ENCODE measurements at regions not wholly inside any gene's neighbourhood (a gene's known extent, or its start where the extent isn't known, plus 50 kb on each side); places are given as distances from the start of the nearest gene placed in this dataset.

DNA sequence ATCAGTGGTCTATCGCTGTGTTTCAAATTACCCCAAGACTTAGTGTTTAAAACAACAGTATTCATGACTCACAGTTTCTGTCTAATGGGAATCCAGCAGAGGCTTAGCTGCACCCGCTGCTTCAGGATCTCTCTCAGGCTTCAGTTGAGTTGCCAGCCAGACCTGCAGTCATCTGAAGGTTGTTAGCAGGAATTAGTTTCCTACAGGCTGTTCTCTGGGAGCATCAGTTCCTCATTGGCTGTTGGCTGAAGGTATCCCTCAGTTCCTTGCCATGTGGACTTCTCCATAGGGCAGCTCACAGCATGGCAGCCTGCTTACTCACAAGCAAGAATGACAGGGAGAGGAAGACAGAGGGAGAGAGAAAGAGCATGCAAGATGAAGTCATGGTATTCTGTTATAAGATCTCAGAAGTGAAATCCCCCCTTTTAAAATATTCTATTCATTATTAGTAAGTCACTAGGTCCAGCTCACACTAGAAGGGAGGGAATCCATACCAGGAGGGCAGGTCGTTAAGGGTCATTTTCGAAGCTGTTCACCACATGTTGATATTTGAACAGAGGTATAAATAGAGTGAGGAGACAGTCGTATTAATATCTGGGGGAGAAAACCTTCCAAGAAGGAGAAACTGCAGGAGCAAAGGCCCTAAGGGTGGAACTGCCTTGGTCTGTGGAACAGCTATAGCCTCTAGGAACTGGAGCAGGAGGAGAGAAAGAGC, 473.9 kb upstream of the PPP2R3A start:
- intact Hi-C loops (cut with DNase I; ENCODE audit: low total_unique reads): no loop called here
- H3K4me3 ChIP-seq: no peak overlapping the region
- 80 to 94% (median 83%) methylated on average over 5 of the region's 5 CpGs for whole genome bisulfite sequencing, 5 donors
- TF ChIP-seq, protein P1, sequence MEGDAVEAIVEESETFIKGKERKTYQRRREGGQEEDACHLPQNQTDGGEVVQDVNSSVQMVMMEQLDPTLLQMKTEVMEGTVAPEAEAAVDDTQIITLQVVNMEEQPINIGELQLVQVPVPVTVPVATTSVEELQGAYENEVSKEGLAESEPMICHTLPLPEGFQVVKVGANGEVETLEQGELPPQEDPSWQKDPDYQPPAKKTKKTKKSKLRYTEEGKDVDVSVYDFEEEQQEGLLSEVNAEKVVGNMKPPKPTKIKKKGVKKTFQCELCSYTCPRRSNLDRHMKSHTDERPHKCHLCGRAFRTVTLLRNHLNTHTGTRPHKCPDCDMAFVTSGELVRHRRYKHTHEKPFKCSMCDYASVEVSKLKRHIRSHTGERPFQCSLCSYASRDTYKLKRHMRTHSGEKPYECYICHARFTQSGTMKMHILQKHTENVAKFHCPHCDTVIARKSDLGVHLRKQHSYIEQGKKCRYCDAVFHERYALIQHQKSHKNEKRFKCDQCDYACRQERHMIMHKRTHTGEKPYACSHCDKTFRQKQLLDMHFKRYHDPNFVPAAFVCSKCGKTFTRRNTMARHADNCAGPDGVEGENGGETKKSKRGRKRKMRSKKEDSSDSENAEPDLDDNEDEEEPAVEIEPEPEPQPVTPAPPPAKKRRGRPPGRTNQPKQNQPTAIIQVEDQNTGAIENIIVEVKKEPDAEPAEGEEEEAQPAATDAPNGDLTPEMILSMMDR (IDR thresholded peaks at IDR 0.05 in 8 of 11, conservative IDR thresholded peaks at IDR 0.05 in 3 of 11): no peak
- TF ChIP-seq POLR2A (IDR thresholded peaks at IDR 0.05) (no peak), POLR2AphosphoS5 (IDR thresholded peaks at IDR 0.05) (no peak)
- DNase-seq: no peak
- peaks cover 0 to 5% (median 0%) of the 10 kb centered on the region in 6 donors for H3K36me3 ChIP-seq
- H3K27me3 ChIP-seq (replicated peaks in 1 of 7): no peaks in the 10 kb centered on the region
- no peaks in the 10 kb centered on the region for H3K4me1 ChIP-seq
- H3K27ac ChIP-seq: no peak overlapping the region
- H3K9me3 ChIP-seq: no peaks in the 10 kb centered on the region

DNA sequence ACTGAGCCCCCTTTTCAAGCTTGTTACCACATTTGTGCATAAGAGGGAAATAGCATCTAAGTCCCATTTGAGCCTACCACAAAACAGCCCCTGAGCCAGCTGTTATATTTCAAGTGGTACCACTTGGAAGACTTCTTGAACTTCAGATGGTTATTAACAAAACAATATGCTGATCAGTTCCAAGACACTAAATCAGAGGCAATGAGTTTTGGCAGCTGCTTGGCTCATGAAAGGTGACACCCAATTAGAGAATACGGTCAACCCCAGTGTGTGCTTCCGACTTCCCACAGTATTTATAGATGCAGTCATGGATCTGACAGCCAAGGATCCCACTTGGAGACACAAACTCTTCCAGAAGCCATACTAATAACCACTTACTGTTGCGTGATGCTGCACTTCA, 469.6 kb upstream of the PPP2R3A start:
- no peak for TF ChIP-seq POLR2AphosphoS5 (IDR thresholded peaks at IDR 0.05)
- TF ChIP-seq, protein P1 (IDR thresholded peaks at IDR 0.05 in 8 of 11, conservative IDR thresholded peaks at IDR 0.05 in 3 of 11): no peak
- TF ChIP-seq POLR2A (IDR thresholded peaks at IDR 0.05): no peak
- H3K4me1 ChIP-seq: no peaks in the 10 kb centered on the region
- intact Hi-C loops (cut with DNase I; ENCODE audit: low total_unique reads): no loop called here
- no peaks in the 10 kb centered on the region for H3K27me3 ChIP-seq (replicated peaks in 1 of 7)
- no peak for DNase-seq
- 74 to 89% (median 82%) methylated on average over 3 of the region's 3 CpGs for WGBS, 5 donors
- no peak overlapping the region for H3K4me3 ChIP-seq
- peaks cover 0 to 5% (median 0%) of the 10 kb centered on the region in 6 donors for H3K36me3 ChIP-seq
- no peak overlapping the region for H3K27ac ChIP-seq
- H3K9me3 ChIP-seq: no peaks in the 10 kb centered on the region

DNA sequence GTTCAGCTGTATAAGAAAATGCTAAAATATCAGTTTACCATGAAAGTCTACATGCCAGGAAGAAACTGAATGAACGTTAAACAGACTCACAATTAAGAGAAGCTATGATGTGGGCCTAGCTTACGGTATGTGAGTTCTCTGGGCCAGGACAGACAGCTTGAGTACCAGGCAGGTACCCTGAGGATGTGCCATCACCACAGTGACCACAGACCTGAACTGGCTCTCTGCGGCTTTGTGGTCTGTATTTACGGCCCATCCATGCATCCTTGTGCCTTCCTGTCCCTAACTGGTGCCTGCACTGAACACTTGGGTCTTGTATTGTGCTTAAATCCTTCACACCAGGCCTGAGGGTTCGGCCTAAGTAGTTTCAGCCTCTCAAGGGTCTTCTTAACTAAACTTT, 467.5 kb upstream of the PPP2R3A start:
- no peaks in the 10 kb centered on the region for H3K4me1 ChIP-seq
- H3K36me3 ChIP-seq: peaks cover 0 to 5% (median 0%) of the 10 kb centered on the region in 6 donors
- H3K27me3 ChIP-seq (replicated peaks in 1 of 7): no peaks in the 10 kb centered on the region
- H3K9me3 ChIP-seq: no peaks in the 10 kb centered on the region
- no peak overlapping the region for H3K4me3 ChIP-seq
- no peak overlapping the region for H3K27ac ChIP-seq
- WGBS, 5 donors: 72 to 83% (median 81%) methylated on average over 5 of the region's 5 CpGs
- TF ChIP-seq POLR2AphosphoS5 (IDR thresholded peaks at IDR 0.05) (no peak), POLR2A (IDR thresholded peaks at IDR 0.05) (no peak)
- TF ChIP-seq, protein P1 (IDR thresholded peaks at IDR 0.05 in 8 of 11, conservative IDR thresholded peaks at IDR 0.05 in 3 of 11): no peak
- intact Hi-C loops (cut with DNase I; ENCODE audit: low total_unique reads): no loop called here
- DNase-seq: no peak

DNA sequence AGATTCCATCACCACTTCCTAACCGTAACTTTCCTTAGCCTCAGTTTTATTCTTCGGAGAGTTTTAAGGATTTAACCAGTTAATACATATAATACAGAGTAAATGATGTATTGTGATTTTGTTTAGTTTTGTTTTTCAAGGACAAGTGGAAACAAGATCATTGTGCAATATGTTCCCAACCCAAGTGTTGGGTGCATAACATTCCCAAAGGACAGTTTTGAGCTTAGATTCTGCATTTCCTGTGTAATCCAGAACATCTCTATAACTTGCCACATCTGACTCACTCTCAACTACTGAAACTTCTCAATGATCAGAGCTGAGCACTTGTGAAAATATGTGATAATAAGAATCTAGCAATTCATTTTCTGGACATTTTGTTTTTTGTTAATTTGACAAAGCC, 466.1 kb upstream of the PPP2R3A start:
- intact Hi-C loops (cut with DNase I; ENCODE audit: low total_unique reads): no loop called here

More for the DNA sequence above, 466.1 kb upstream of the PPP2R3A start:
- Histone ChIP-seq H3K27ac (no peak overlapping the region), H3K4me1 (peaks cover 0 to 9% (median 4%) of the 10 kb centered on the region in 6 donors), H3K9me3 (no peaks in the 10 kb centered on the region), H3K27me3 (replicated peaks in 1 of 7) (peaks cover 0 to 5% (median 0%) of the 10 kb centered on the region in 7 donors), H3K36me3 (peaks cover 0 to 4% (median 0%) of the 10 kb centered on the region in 6 donors), H3K4me3 (no peak overlapping the region)
- DNase-seq: no peak
- WGBS, 5 donors: 91 to 97% (median 96%) methylated on average over 2 of the region's 2 CpGs
- TF ChIP-seq, protein P1 (IDR thresholded peaks at IDR 0.05 in 8 of 11, conservative IDR thresholded peaks at IDR 0.05 in 3 of 11): no peak
- TF ChIP-seq POLR2AphosphoS5 (IDR thresholded peaks at IDR 0.05) (no peak), POLR2A (IDR thresholded peaks at IDR 0.05) (no peak)

All from spleen (tissue), 11 donors.